Prostate gland (tissue), 2 donors: ENCODE measurements at regions not wholly inside any gene's neighbourhood (a gene's known extent, or its start where the extent isn't known, plus 50 kb on each side); places are given as distances from the start of the nearest gene placed in this dataset.

Experiments
- DNase-seq: peaks from one replicate; pipeline ENCODE4 v3.0.0-alpha.2; 2019; ENCODE audit warnings: low spot score
- H3K27ac ChIP-seq, 2 donors: fragments of 200-600 bp; sonication (generic); 2 replicates each; pipeline ENCODE4 v1.5.1; 2017 to 2019
- H3K27me3 ChIP-seq: fragments of 200-600 bp; sonication (generic); replicated peaks from 2 replicates; pipeline ENCODE4 v1.5.1; 2019; ENCODE audit not compliant: insufficient read depth
- H3K36me3 ChIP-seq, 2 donors: fragments of 200-600 bp; sonication (generic); 1 replicate in 1 of 2; 2 replicates in 1 of 2; pipeline versions ENCODE4 v1.5.1 to v1.8.1; 2017 to 2019
- H3K4me1 ChIP-seq: fragments of 200-600 bp; sonication (generic); replicated peaks from 2 replicates; pipeline ENCODE4 v1.5.1; 2019
- H3K4me3 ChIP-seq, 2 donors: fragments of 200-600 bp; sonication (generic); 2 replicates each; pipeline ENCODE4 v1.5.1; 2017 to 2019
- H3K9me3 ChIP-seq: fragments of 200-600 bp; sonication (generic); 2 replicates; pipeline ENCODE4 v1.5.1; 2017
- CTCF ChIP-seq, 4 experiments: fragments of 200-600 bp in 2 of 4; fragments of 450-650 bp in 2 of 4; sonication (generic) in 2 of 4; IDR thresholded peaks; 1 replicate in 3 of 4; 2 replicates in 1 of 4; pipeline ENCODE4 v1.5.1; 2016 to 2019; ENCODE audit warnings: antibody characterized with exemption in 4 of 4, mild to moderate bottlenecking in 2 of 4, moderate library complexity in 2 of 4
- POLR2A ChIP-seq: fragments of 450-650 bp; IDR thresholded peaks from one replicate; pipeline ENCODE4 v1.6.1; 2016; ENCODE audit warnings: antibody characterized with exemption, mild to moderate bottlenecking
- POLR2AphosphoS5 ChIP-seq: sonication (generic); formaldehyde crosslinking; IDR thresholded peaks from one replicate; pipeline ENCODE4 v1.6.1; 2017; ENCODE audit warnings: antibody characterized with exemption
- WGBS: methylation state at CpG from one replicate; pipeline ENCODE4 v1.1.5; 2018; 5-methylcytosine and 5-hydroxymethylcytosine counted together
- intact Hi-C: fragments of 100-400 bp; cut with DNase I; formaldehyde crosslinking; loops from one replicate; pipeline ENCODE4 v1.14.2; 2022

DNA sequence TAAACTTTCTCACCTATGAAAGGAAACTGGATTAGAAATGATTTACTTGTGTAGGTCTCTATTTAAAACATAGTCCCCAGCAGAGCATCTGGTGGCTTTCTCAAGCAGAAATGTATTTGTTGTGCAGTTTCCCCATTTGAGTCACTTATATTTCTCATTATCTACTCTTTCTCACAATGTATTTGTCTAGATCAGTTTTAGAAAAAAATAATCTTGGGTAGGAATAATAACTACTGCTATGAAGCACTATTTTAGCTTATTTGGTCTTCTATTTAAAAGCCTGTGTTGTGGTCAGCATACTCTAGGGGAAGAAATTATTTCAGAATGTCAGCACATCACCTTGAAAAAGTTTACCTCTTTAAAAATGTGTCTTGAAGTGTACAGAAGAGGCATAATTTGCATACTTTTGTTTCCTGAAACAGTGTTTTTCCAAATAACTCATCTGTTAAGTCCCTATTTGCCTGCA, 60.9 kb upstream of the PRL start:
- Histone ChIP-seq H3K4me1 (peaks cover 1% of the 10 kb centered on the region), H3K36me3 (no peaks in the 10 kb centered on the region), H3K27ac (no peak overlapping the region), H3K4me3 (no peak overlapping the region), H3K9me3 (no peaks in the 10 kb centered on the region), H3K27me3 (no peaks in the 10 kb centered on the region)
- intact Hi-C loops, result no loop called here
- DNase-seq, result no peak
- TF ChIP-seq POLR2AphosphoS5 (no peak), CTCF (IDR thresholded peaks at IDR 0.05) (no peak)

GRCh38 chr6:22361576-22361975, 64.7 kb upstream of the PRL start:
- Histone ChIP-seq H3K27me3 (no peaks in the 10 kb centered on the region), H3K4me1 (peaks cover 4% of the 10 kb centered on the region), H3K27ac (no peak overlapping the region), H3K9me3 (no peaks in the 10 kb centered on the region), H3K4me3 (no peak overlapping the region), H3K36me3 (no peaks in the 10 kb centered on the region)
- no peak for TF ChIP-seq POLR2A
- no peak for TF ChIP-seq CTCF (IDR thresholded peaks at IDR 0.05)
- no peak for TF ChIP-seq POLR2AphosphoS5
- 39% methylated on average over 5 of the region's 5 CpGs for WGBS
- no peak for DNase-seq
- intact Hi-C loops, result no loop called here

DNA sequence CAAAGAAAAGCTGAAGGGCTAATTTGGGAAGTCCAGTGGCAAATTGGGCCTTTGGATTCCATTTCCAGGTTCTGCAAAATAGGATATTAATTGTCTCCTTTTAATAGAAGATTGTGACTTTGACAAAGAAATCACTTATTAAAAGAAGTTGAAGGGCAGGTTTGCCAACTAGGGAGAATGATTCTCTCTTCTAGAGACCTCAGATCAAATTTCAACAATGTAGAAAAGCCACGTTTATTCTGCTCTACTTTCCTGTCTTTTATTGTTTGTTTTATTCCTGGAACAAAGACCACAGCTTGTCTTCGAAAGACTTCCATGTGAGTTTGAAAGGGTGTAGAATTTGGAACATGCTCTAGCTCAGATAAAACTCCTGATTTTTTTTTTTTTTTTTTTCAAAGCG, 65.5 kb upstream of the PRL start:
- intact Hi-C loops, result no loop called here

GRCh38 chr6:22363166-22363713, 66.4 kb upstream of the PRL start:
- DNase-seq, result peak; percentile 44
- Histone ChIP-seq H3K4me3 (no peak overlapping the region), H3K4me1 (peaks cover 4% of the 10 kb centered on the region), H3K36me3 (no peaks in the 10 kb centered on the region), H3K27me3 (no peaks in the 10 kb centered on the region), H3K9me3 (no peaks in the 10 kb centered on the region), H3K27ac (no peak overlapping the region)
- intact Hi-C loops, result no loop called here
- 42% methylated on average over 1 of the region's 1 CpG for WGBS
- TF ChIP-seq POLR2AphosphoS5 (peak; percentile 38), CTCF (IDR thresholded peaks at IDR 0.05) (no peak)

More for the DNA sequence above, 65.5 kb upstream of the PRL start:
- H3K36me3 ChIP-seq, result no peaks in the 10 kb centered on the region
- no peaks in the 10 kb centered on the region for H3K9me3 ChIP-seq
- no peak overlapping the region for H3K27ac ChIP-seq
- no peak for DNase-seq
- TF ChIP-seq CTCF (IDR thresholded peaks at IDR 0.05) (no peak), POLR2AphosphoS5 (peak; percentile 39)
- H3K4me3 ChIP-seq, result no peak overlapping the region
- 14% methylated on average over 3 of the region's 3 CpGs for WGBS
- H3K27me3 ChIP-seq, result no peaks in the 10 kb centered on the region
- peaks cover 4% of the 10 kb centered on the region for H3K4me1 ChIP-seq

GRCh38 chr6:22363714-22364239, 66.9 kb upstream of the PRL start:
- Histone ChIP-seq H3K9me3 (no peaks in the 10 kb centered on the region), H3K27me3 (no peaks in the 10 kb centered on the region), H3K4me3 (no peak overlapping the region), H3K36me3 (no peaks in the 10 kb centered on the region), H3K4me1 (peaks cover 4% of the 10 kb centered on the region), H3K27ac (no peak overlapping the region)
- intact Hi-C loops, result no loop called here
- no peak for DNase-seq
- TF ChIP-seq POLR2A (no peak), POLR2AphosphoS5 (no peak), CTCF (IDR thresholded peaks at IDR 0.05) (no peak)
- 16% methylated on average over 4 of the region's 4 CpGs for WGBS
